ENCODE measurements at regions not wholly inside any gene's neighbourhood (a gene's known extent, or its start where the extent isn't known, plus 50 kb on each side); places are given as distances from the start of the nearest gene placed in this dataset.
A peak's percentile ranks its signal among the peaks of the same experiment; 100 is the strongest.

DNA sequence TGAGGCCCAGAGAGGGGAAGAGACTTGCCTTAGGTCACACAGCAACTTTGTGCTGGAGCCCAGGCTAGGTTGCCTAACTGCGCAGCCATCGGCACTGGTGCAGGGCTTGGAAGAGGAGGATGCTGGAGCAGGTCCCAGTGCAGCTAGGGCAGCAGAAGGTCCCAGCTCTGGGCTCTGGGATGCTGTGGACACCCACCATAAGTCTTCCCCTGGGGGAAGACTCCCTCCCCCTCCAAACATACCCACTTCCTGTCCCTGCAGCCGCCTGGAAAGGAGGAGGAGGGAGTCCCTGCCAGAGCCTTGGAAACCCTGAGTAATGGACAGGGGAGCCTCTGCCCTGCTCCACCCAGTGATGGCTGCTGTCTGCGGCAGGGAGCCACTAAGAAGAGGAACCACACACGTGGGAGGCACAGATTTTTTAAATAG, 93.6 kb downstream of the NCR2 start:
- DNase-seq (ENCODE audit: low spot score), result no peak

DNA sequence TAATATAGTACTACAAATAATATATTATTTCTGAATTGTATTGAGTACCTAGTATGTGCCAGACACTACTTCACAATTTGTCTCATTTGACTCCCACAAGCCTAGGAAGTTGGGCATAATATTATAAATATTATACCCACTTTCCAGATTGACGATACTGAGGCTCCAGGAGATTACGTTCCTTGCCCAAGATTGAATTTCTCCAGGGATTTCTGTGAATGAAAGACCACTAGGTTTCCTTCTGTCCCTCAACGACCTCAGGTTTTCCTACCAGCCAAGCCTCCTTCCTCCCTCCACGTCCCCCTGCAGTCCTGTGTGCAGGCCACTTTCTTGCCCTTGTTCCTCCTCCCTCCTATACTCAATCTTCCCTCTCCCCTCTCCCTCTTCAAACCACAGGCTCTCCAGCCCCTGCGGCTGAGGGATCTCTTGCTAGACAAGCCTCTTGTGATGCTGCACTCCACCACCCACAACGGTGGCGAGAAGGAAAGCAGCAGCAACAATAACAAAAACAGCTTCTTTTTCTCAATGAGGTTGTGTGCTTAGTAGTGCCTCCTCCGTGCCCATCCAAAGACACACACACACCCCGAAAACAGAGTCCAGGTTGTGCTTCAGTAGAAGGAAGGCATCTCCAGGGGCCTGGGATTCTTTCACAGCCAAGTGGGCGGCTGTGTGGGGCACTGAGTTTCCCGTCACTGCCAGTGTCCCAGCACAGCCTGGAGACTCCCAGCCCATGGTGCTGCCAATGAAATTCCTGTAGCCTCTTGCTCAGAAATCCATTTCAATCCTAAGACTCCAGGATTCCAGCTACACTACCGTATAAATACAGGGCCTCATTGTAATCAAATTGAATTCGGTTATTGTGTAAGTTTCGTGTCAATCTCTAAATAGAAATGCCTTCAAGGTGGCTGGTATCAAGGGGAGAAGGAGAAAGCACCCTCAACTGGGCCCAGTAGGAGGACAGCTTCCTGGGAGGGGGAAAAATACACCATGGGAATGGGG, 94.4 kb downstream of the NCR2 start:
- no peak for DNase-seq (ENCODE audit: low spot score)

DNA sequence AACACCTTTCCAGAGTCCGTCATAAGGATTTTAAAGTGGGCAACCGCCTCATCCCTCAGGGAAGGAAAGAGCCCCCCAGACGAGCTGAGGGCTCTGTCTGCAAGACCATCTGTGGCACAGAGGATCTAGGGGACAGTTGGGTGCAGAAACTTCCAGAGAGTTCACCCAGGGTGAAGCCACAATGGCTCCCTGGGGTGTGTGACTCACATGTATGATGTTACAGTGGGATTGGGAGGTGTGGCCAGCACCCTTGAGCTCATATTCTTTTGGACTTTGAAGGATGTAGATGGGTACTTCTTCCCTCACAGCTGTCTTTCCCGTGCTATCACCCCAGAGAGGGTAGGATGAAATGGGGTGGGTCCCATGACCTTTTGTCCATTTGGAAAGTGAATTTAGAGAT, 95.5 kb downstream of the NCR2 start:
- DNase-seq (ENCODE audit: low spot score), result no peak

DNA sequence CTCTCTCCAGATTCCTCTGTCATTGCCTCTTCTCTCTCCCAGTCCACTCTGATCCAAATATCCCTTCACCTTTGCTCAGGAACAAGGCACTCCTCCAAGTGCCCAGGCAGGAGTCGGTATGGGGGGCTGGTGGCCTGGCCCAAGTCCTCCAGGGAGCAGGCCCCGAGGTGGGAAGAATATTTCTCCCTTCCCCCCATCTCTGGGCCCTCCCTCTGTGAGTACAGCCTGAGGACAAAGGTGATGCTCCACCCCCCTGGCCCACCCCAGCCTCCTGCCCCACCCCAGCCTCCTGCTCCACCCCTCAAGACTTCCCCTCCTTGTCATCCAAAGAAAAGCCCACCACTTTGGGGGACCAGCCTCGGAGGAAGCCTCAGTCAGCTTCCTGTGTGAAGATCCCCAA, 96.9 kb downstream of the NCR2 start:
- DNase-seq (ENCODE audit: low spot score), result no peak

DNA sequence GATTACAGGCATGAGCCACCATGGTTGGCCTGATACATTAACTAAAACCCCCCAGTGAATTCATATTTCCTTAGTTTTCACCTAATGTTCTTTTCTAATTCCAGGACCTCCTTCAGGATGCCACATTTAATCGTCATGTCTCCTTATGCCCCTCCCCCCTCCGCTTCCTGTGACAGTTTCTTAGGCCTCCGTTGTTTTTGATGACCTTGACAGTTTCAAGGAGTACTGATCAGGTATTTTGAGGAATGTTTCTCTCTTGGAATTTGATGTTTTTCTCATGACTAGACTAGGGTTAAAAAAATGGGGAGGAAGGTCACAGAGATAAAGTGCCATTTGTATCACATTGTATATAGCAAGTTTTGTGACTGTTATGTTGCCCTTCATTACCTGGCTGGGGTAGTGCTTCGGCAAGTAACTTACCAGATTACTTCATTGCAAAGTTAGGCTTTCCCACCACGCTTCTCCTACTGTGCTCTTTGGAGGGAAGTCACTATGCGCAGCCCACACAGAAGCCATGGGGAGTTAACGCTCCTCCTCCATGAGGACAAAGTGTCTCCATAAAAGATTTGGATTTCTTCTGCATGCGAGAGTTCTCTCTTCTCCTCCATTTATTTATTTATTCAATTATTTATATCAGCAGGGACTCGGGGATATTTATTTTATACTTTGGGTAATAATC, 99.5 kb downstream of the NCR2 start:
- no peak for DNase-seq (ENCODE audit: low spot score)

DNA sequence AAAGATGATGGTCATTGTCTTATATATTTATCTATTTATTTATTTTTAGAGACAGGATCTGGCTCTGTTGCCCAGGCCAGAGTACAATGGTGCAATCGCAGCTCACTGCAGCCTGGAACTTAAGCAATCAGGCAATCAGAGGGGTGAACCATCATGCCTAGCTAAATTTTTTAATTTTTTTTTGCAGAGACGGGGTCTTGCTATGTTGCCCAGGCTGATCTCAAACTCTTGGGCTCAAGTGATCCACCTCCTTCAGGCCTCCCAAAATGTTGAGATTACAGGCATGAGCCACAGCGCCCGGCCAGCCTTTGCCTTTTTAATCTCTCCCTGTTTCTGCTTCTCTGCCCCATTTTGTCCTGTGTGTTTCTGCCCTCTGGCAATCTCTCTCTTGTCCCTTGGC, 102.2 kb downstream of the NCR2 start:
- DNase-seq (ENCODE audit: low spot score), result no peak

DNA sequence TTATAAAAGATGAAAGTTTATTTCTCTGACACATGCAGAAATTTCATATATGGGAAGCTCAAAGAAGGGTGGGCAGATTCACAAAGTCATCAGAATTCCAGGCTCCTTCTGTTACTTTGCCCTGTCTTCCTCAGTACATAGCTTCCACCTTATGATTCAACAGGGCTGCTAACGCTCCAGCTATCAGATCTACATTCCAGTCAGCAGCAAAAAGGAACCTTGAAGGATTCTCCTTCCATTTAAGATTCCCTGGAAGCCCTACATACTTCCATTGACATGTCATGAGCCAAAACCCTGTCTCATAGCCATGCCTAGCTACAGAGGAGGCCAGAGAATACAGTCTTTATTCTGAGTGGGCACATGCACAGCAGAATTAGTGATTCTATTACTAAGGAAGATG, 103.3 kb downstream of the NCR2 start:
- DNase-seq (ENCODE audit: low spot score), result no peak

DNA sequence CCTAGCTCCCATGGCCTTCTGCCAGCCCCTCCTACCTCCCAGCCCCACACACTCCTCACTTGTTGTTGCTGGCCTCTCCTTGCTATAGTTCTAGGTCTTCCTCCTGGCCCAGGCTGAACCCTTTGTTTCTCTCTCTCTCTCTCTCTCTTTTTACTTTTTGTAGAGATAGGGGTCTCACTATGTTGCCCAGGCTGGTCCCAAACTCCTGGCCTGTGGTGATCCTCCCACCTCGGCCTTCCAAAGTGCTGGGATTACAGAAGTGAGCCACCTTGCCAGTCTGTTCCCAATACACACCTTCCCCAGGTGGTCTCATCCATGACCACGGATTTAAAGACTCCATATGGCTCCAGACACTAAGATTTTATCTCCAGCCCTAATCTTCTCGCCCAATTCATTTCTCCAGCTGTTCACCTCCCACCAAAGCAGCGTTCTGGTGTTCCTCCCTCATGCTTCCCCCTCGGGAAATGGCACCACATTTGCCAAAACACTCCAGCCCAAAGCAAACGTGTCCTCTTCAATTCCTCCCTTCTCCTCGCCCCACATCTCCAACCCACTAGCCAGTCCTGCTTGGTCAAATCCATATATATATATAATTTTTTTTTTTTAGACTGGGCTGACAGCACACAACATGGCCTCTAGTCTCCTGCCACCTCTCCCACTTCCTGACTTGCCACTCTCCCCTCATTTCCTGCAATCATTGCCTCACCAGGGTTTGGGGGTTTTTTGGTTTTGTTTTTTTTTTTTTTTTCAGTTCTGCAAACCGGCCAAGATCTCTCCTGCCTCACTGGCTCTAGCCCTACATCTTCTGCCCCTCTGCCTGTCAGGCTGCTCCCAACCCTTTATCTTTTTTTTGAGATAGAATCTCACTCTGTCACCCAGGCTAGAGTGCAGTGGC, 104.4 kb downstream of the NCR2 start:
- DNase-seq (ENCODE audit: low spot score), result no peak

DNA sequence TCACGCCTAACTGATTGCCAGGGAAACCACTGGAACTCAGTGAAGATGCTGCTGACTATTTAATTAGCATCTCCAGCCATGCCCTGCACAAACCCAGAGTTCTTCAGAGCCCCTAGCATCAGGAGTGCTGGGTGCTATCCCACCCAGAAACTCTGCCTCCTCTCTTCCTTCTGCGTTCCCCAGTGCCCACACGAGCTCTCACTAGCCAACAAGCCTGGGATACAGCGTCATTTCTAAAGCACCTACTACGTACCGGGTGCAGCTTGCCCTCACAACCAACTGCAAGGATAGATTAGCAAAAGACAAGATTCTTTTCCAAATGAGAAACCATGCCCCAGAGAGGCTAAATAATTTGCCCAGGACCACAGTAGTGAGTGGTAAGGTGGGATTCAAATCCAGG, 105.2 kb upstream of the FOXP4 start:
- no peak for DNase-seq (ENCODE audit: low spot score)

DNA sequence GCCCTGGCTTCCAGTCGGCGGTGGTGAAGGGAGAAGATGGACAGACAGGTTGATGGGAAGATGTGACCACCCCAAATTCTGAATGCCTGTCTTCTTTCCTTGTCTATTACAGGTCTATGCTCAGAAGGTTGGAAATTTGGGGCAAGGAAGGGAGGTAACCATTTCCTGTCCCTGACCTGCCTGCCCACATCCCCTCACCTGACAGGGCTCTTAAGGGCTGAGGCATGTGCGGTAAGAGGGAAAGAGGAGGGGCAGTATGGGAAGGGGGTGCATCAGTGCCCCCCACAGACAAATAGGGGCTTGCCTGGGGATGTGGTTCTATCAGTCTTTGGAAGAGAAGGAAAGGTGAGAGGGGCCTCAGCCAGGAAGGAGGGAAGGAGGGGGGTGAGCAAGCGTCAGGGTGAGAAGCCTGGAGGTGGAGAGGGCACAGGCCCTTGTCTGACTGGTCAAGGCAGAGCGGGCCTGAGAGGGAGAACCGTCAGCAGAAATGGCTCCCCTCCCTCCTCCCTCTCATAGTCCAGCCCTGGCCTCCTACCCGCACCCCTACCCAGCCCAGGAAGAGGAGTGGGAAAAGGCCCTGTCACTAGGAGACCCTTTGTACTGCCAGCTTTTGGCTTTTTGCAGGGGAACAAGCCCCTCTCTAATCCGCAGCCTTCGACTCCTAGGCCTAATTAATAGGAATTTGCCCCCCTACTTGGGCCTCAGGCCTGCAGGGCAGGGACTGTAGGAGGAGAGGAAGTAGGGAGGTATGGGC, 104.4 kb upstream of the FOXP4 start:
- no peak for DNase-seq (ENCODE audit: low spot score)

DNA sequence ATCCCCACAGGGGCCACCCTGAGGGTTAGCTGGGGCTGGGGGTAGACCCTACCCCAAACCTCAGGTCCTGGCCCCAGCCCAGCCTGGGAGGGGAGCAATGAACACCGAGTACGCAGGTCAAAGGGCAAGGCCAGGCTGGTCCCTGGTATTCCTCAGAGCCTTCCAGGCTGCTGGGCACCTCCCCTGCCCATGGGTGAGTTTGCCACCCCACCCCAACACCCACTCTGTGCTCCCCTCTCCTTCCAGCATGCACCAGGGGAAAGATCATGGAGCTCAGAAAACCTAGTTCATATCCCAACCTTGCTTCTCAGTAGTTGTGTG, 103.9 kb upstream of the FOXP4 start:
- DNase-seq (ENCODE audit: low spot score), result peak; percentile 65

DNA sequence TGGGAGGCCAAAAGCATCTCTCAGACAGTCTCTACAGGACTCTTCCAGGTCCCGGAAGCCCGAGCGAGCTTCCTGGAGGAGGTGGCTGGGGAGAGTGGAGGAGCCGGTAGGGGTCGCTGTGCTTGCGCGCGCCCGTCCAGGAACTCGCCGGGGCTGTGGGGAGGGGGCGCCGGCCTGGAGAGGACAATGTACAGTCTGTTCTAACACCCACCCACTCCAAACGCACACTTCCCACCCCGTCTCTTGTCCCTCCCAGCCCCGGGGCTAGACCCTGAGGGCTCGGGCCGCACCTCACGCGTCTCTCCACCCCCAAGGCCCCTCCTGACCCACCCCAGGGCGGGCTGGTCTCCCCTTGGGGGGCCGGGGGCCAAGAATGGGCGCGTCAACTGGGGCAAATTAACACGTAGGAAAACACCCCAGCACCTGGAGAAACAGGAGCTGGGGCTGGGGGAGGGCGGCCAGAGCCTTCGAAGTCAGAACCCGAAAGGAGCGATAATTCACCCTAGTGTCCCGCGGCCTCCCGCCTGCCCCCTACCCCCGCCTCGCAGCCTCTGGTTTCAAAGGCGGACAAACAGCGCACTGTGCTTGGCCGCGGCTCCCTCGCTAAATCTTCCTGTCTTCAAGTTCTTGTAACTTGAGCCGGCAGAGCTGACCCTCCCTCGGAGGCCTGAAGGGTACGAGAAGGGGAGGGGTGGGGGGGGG, 103.2 kb upstream of the FOXP4 start:
- peak; percentile 90 for DNase-seq (ENCODE audit: low spot score)

DNA sequence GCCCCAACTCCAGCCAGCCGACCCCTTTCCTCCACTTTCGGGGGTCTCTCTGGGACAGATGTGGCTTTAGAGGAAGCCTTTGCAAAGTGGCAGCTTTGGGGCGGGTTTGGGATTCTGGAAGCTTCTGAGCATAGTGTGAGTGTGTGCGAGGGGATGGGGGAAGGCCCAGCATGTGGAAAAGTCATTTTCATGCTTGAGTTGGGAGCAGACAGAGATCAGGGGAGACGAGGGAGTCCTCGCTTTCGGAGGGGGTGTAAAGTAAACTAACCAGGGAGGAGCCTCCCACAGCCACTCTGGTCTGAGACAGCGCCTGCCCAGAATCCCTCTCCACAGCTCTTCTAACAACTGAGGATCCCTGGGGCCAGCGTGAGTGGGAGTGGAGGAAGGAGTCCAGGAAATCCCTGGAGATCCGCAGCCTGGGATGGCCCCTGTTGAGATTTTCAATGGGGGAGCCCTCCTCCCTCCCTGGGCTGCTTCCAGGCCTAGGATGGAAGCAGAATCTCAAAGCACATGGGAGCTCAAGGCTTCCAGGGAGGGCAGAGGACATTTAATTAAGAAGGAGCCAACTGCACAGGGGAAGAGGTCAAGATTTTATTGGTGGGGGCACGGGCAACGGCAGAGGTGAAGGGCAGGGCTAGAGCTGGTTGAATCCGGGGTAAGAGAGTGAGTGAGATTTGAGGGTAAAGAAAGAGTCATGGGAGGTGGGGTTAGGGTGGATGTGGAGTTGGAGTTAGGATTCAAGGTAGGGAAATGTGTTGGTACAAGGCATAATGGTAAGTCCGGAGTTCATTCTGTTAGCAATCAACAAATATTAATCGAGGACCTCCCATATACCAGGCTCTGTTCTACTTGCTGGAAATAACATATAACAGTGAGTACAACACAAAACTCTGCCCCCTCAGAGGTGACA, 102.3 kb upstream of the FOXP4 start:
- no peak for DNase-seq (ENCODE audit: low spot score)

DNA sequence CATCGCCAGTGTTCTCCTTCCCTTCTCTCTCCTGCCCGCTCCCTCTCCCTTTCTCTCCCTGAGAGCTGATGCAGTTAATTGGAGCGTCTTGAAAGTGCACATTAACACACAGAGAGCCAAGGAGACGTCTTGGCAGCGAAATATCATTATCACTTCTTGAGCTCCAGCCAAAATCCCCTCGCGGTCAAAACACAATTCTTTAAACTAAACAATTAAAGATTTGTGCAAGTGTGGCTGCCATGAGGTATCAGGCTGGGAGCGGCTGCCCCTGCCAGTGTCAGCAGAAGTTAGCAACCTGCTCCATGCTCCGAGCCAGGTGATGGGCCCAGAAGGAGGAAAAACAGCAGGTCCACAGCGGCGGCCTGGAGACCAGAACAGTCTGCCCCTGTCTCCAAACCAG, 100.9 kb upstream of the FOXP4 start:
- DNase-seq (ENCODE audit: low spot score), result no peak

DNA sequence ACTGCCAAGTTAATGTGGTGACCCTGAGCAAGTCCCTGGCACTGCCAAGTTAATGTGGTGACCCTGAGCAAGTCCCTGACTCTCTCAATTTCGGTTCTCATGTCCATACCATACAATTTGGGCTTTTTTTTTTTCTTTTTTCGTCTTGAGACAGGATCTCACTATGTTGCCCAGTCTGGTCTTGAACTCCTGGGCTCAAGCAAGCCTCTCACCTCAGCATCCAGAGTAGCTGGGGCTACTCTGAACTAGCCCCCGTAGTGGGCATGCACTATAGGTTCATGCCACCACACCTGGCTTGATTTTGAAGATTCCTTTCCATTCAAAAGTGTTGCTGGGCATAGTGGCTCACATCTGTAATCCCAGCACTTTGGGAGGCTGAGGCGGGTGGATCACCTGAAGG, 100.0 kb upstream of the FOXP4 start:
- DNase-seq (ENCODE audit: low spot score), result no peak

DNA sequence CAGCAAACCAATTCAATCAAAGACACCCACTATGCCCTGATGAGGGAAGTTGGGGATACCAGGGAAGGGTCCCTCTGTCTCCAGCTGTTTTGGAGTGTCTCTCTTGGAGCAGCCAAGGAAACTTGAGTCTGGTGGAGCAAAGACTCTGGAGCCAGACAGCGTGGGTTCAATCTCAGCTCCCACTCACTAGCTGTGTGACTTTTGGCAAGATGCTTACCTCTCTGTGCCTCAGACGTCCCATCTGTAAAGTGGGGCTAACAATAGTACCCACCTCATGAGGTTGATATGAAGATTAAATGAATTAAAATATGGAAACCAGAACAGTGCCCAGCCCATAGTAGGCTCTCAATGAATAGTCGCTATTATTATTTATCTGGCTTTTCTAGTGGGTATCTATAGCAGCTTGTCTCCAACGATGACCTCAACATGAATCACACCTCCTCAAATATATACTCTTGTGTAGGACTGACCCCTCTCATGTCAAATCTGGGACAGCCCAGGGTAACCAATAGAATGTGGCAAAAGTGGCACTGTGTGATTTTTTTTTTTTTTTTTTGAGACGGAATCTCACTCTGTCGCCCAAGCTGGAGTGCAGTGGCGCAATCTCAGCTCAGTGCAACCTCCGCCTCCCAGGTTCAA, 99.2 kb upstream of the FOXP4 start:
- no peak for DNase-seq (ENCODE audit: low spot score)

DNA sequence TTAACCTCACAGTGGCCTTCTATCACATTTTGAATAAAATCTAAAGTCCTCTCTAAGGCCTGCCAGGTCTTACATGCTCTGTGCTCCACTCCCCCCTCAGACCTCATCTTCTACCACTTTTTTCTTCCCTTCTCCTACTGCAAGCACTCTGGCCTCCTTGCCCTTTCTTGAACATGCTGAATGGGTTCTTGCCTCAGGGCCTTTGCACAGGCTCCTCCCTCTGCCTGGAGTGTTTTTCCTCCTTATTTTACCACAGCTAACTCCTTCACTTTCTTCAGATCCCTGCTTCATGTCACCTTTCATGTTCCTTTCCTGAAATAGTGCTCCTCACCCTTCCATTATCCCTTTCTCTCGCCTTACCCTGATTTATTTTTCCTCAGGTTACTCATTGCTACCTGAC, 97.9 kb upstream of the FOXP4 start:
- DNase-seq (ENCODE audit: low spot score), result no peak

DNA sequence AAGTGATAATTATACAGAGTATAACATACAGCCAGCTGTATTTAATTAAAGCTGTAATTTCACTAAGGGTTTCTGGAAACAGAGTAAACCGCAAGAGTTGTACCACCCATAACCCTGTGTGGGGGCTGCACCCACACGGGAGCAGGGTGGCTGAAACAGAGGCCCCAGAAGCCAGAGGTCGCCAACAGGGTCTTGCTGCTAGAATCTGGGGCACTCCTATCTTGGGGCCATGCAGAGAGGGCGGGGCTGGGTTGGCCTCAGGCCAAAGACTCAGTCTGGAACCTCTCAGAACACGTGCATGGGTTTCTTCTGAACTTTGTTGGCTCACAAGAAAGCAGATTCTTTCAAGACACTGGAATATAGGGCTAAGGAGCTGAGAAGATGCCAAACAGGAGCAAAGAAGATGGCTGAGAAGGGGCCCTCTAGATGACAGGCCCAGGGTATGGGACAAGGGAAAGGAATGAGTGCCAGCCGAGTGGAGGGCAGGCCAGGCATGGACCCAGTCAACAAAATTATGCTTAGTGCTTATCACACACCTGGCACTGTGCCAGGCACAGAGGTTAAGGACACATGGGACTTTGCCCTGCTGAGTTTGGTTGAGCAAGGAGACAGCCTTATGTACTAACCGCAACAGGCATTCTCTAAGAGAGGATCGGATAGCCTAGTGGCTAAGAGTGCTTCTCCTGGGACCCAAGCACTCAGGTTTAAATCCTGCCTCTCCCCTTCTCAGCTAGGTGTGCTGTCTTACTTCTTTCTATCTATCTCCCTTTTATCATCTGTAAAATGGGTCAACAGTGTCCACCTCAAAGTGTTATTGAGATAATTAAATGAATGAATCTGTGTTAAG, 96.6 kb upstream of the FOXP4 start:
- DNase-seq (ENCODE audit: low spot score), result no peak

DNA sequence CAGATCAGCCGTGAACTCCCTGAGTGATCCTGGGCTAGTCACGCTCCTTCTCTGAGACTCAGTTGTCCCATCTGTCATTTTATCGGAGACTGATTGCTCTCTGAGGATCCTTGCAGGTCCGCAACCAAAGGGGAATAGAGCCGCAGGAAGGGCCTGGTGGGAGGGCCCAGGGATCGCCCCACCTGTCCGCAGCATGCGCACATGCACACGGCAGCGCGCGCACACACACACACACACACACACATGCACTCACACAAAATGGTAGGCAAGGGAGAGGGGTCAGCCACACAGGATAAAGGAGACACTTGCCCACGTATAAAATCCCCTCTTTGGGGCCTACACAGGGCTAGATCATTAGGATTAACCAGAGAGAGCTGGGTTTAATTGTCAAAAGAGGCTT, 95.6 kb upstream of the FOXP4 start:
- no peak for DNase-seq (ENCODE audit: low spot score)
